ENCODE measurements at regions not wholly inside any gene's neighbourhood (a gene's known extent, or its start where the extent isn't known, plus 50 kb on each side); places are given as distances from the start of the nearest gene placed in this dataset.

DNA sequence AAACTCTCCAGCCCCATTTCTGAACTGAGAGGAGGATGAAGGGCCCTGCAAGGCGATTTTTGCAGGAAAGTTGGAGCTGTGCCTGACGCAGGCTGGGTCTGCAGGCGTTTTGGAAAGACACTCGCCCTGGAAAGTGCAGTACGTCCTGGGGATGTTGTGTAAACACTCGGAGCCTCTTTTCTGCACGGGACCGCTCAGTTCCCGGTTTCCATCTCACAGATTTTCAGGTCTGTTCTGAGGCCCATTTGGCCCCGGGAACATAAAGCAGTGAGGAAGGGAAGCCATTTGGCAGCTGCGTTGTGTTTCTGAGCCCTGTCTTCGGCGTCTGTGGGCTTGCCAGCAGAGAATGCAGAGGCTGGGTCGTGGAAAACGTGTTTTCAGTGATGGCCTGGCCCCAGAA lies 655.0 kb upstream of the MGMT start:
- no peak for DNase-seq (ENCODE audit: low spot score)
- TF ChIP-seq, protein P1, sequence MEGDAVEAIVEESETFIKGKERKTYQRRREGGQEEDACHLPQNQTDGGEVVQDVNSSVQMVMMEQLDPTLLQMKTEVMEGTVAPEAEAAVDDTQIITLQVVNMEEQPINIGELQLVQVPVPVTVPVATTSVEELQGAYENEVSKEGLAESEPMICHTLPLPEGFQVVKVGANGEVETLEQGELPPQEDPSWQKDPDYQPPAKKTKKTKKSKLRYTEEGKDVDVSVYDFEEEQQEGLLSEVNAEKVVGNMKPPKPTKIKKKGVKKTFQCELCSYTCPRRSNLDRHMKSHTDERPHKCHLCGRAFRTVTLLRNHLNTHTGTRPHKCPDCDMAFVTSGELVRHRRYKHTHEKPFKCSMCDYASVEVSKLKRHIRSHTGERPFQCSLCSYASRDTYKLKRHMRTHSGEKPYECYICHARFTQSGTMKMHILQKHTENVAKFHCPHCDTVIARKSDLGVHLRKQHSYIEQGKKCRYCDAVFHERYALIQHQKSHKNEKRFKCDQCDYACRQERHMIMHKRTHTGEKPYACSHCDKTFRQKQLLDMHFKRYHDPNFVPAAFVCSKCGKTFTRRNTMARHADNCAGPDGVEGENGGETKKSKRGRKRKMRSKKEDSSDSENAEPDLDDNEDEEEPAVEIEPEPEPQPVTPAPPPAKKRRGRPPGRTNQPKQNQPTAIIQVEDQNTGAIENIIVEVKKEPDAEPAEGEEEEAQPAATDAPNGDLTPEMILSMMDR (IDR thresholded peaks at IDR 0.05; ENCODE audit: extremely low read depth, missing control alignments) = no peak

DNA sequence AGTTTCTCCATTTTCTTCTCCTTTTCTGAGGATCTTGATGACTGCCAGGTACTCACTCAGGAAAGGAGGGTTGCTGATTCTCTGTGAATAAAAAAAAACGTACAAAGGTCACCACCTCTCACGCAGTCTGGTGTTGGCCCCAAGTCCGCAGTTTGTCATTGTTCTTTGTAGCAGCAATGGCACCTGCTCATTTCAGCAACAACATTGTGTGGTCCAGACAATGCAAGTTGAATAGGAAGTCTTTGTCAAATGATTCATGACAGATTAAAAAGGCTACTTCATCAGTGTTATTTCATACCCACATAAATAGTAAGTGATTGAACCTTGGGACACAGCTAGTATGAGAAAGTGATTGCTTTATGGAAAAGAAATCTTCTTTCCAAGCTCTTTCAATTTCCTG lies 653.5 kb upstream of the MGMT start:
- no peak for DNase-seq (ENCODE audit: low spot score)
- TF ChIP-seq, protein P1 (IDR thresholded peaks at IDR 0.05; ENCODE audit: extremely low read depth, missing control alignments) = no peak

DNA sequence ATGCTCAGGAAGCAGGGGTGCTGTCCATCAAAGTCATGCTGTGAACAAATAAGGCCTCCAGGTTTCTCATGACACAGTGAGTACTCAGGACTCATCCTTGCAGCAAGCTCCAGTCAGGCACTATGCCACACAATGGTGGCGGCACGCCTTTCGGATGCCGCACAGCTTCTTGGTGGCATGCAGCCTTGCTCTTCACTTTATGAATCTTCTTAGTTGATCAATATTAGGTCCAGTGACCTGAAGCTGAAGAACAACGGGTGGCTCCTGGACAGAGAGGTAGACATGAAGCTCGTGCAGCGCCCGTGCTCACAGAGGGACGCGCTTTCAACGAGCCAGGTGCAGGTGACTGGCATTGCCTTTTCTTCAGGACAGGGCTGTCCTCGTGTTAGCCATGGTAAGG lies 653.0 kb upstream of the MGMT start:
- TF ChIP-seq, protein P1 (IDR thresholded peaks at IDR 0.05; ENCODE audit: extremely low read depth, missing control alignments) = no peak
- no peak for DNase-seq (ENCODE audit: low spot score)

DNA sequence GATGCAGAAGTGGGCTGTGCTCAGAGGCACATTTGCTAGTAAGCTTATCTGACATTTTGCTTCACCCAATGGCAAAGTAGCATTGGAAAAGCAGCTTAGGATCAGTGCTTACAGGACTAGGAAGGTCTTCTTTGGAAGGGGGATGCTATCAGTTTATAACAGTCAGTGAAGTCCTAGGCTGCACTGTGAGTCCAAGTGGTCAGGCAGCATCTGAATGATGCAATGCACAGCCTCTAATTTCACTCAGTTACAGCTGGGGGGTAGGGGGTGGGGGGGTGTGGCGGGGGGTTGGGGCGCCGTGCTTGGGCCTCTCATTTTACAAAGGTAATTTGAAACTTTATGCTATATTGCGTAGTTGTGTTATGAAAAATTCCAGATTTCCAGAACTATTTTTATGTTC lies 652.3 kb upstream of the MGMT start:
- TF ChIP-seq, protein P1 (IDR thresholded peaks at IDR 0.05; ENCODE audit: extremely low read depth, missing control alignments) = no peak
- no peak for DNase-seq (ENCODE audit: low spot score)

DNA sequence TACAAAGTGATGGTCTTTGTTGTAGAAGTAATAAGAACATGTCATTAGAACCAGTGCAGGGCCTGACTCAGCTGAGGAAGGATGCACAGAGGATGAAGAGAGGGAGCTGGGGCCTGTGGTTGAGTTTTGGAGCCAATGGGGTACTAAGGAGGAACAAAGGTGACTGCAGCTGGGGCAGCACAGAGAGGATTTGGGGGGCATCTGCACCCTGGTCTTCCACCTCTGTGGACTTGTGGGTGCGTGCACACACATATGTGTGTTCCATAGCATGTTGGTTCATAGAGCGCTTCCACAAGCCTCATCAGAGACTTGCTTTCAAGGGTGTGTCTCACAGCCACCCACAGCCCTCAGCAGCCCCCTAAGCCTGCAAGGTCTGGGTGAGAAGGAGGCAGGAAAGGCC lies 650.3 kb upstream of the MGMT start:
- no peak for DNase-seq (ENCODE audit: low spot score)
- TF ChIP-seq, protein P1 (IDR thresholded peaks at IDR 0.05; ENCODE audit: extremely low read depth, missing control alignments) = no peak

DNA sequence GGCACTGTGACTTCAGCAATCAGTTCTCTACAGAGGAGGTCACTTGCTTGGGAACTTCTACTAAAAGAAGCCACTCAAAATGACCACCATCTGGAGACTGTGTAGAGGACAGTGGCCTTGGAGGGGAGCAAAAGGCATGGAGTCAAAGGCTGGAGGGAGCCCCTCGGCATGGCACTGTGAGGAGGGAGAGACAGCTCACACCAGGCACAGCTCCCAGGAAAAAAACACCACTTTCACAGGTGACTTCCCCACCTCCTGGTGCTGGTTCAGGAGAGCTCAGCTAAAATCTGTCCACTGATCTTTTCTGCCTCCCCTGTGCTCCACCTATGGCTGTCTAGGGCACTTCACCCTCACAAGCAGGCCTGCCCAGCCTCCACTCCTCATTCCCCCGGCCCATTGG lies 649.4 kb upstream of the MGMT start:
- DNase-seq (ENCODE audit: low spot score) = no peak

DNA sequence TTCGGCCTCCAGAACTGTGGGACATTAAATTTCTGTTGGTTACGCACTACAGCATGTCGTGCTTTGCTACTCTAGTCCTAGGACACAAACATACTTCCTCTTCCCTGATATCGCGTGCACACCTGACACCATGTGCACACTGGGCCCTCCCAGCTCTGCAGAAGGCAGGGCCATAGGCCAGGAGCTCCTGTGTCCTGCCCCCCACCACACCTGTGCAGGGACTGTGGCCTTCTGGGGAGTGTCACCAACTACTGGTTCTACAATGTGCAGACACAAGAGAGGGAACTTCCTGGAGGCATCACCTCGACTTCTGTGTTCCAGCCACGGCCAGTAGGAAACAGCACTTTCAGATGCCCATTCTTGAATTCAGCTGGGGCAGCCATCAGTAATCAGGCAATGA lies 646.4 kb upstream of the MGMT start:
- no peak for DNase-seq (ENCODE audit: low spot score)
- TF ChIP-seq, protein P1 (IDR thresholded peaks at IDR 0.05; ENCODE audit: extremely low read depth, missing control alignments) = no peak

More for the DNA sequence above, 649.4 kb upstream of the MGMT start:
- TF ChIP-seq, protein P1 (IDR thresholded peaks at IDR 0.05; ENCODE audit: extremely low read depth, missing control alignments) = no peak
